Mammary epithelial cell (primary cell): ENCODE measurements at regions not wholly inside any gene's neighbourhood (a gene's known extent, or its start where the extent isn't known, plus 50 kb on each side); places are given as distances from the start of the nearest gene placed in this dataset.

Experiments
- EZH2 ChIP-seq: IDR thresholded peaks from 2 replicates; pipeline ENCODE4 v1.6.1; 2012; ENCODE audit warnings: low read length, inconsistent platforms, borderline replicate concordance
- TF ChIP-seq, protein P1 (sequence below), 2 donors: IDR thresholded peaks in 1 of 2; conservative IDR thresholded peaks in 1 of 2; 2 replicates each; pipeline ENCODE4 v1.5.1; 2011 to 2012; ENCODE audit warnings: inconsistent platforms in 2 of 2, low read length in 2 of 2, mild to moderate bottlenecking in 2 of 2, control low read depth in 1 of 2, low read depth in 1 of 2; ENCODE audit not compliant: insufficient read depth in 1 of 2; ENCODE audit errors: extremely low read depth in 1 of 2

DNA sequence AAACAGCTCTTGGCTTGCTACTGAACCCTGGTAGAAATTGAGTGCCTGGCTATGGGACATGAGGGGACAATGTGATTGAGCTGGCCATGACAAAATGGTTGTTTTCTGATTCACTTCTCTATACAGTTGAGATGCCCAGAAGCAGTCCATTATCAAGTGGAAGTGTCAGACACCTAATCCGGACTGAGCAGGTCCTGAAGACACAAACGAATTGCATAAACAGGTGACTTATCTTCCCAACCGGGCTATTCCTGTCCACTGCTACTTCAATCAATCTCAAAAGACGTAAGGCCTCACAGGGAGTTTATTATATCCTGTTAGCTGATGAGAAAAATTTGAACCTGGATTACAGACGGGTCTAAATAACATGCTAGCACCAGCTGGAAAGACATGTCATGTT, 105.5 kb upstream of the WAC start:
- TF ChIP-seq EZH2, result no peak
- TF ChIP-seq, protein P1, sequence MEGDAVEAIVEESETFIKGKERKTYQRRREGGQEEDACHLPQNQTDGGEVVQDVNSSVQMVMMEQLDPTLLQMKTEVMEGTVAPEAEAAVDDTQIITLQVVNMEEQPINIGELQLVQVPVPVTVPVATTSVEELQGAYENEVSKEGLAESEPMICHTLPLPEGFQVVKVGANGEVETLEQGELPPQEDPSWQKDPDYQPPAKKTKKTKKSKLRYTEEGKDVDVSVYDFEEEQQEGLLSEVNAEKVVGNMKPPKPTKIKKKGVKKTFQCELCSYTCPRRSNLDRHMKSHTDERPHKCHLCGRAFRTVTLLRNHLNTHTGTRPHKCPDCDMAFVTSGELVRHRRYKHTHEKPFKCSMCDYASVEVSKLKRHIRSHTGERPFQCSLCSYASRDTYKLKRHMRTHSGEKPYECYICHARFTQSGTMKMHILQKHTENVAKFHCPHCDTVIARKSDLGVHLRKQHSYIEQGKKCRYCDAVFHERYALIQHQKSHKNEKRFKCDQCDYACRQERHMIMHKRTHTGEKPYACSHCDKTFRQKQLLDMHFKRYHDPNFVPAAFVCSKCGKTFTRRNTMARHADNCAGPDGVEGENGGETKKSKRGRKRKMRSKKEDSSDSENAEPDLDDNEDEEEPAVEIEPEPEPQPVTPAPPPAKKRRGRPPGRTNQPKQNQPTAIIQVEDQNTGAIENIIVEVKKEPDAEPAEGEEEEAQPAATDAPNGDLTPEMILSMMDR (conservative IDR thresholded peaks at IDR 0.05 in 1 of 2, IDR thresholded peaks at IDR 0.05 in 1 of 2; ENCODE audit: extremely low read depth in 1 of 2, insufficient read depth in 1 of 2, low read depth in 1 of 2, low read length in 2 of 2), result no peak
